HG03175 (cell line): ENCODE measurements at regions not wholly inside any gene's neighbourhood (a gene's known extent, or its start where the extent isn't known, plus 50 kb on each side); places are given as distances from the start of the nearest gene placed in this dataset.

ENCODE experiments used
- ATAC-seq: cut with Tn5 transposase; IDR thresholded peaks from one replicate; pipeline ENCODE4 v1.9.1; 2021; ENCODE audit warnings: mild to moderate bottlenecking, moderate library complexity; ENCODE audit not compliant: unreplicated experiment

GRCh38 chr13:40318366-40318765 is 348.1 kb downstream of the FOXO1 start:
- no peak for ATAC-seq

DNA sequence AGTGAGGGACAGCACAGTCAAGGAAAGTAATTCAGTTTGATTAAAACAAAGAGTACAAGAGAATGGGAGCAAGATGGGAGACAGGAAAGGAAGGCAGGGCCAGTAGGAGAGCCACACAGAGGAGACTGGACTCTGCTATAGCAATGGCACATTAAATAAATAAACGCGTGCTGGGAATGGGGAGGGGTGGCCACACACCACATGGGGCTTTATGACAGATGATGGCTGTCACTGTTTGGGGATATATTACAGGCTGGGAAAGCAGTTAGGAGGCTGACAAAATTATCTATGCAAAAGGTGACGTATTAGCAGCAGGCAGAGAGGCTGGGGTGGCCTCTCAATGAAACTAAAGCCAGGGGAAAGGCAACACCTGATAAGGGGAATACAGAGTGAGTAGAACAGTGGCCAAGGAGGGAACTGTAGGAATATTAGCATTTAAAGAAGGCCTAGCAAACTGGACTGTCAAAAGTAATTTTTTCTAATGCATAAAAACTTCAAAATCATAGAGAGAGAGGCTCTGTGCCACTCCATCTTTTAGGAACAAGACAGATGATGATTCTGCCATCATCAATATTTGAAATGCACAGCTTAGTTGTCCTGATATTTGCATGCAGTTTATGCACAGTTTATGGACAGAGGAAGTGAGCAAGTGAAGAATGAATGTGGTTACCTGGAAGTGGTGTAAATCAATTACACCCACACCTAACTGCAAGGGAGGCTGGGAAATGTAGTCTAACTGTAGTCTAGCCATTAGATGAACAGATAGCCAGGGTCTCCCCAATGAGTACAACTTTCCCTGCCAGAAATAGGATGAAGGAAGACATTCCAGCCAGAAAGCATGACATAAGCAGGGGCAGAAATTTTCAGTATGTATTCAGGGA is 346.5 kb downstream of the FOXO1 start:
- no peak for ATAC-seq

DNA sequence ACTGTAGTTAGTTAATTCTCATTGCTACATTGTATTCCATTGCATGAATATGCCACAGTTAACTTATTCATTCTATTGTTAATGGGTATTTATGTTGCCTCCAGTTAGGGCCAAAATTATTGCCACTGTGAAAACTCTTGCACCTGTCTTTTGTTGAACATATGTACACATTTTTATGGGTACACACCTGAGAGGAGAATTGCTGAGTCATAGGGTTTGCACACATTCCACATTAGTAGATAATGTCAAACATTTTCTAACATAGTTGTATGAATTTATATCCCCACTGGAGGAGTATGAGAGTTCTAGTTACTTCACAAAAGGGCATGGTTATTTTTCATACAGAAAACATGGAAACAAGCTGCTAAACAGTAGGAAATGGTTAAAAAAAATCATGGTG is 338.4 kb downstream of the FOXO1 start:
- no peak for ATAC-seq

DNA sequence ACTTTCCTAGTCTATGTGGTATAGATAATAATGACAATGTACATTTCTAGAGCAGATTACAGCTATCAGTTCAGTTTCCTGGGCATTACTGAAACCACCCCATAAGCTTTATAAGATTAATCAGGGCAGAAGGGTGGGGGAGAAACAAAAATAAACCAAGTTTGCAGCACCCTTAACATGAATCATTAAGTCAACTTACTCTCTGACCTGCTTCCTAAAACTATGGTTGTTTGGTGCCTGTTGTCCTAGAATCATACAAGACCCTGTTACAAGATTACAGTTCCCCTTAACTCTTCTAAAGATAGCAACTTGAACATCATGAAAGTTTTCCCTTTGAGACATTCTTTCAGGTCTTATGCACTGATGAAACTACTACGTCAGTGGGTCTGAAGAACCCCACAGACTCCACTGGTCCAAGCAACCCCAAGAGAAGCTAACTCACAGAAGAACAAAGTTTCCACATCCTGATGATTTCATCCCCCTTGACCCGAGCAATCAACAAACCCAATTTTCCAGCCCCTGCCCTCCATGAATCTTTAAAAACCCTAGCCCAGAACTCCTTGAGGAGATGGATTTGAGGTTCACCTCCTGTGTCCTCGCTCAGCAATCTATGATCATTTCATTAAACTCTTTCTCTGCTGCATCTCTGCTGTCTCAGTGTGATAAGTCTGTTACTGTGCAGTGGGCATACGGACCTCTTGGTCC is 336.5 kb downstream of the FOXO1 start:
- no peak for ATAC-seq

DNA sequence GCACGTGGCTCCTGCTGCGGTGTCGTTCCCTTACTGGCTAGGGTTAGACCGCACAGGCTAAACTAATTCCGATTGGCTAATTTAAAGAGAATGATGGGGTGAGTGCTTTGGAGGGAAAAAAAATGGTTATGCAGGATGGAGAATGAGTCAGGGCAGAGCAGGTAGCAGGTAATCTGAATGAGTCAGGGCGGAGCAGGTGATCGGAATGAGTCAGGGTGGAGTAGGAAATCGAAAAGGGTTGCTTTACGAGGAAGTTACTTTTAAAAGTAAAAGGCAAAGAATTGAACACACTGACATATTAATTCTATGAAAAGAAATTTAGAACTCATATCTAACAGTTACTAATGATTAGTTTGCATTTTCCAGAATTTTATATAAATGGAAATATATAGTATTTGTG is 335.5 kb downstream of the FOXO1 start:
- ATAC-seq: no peak

GRCh38 chr13:40331802-40332201 is 334.6 kb downstream of the FOXO1 start:
- no peak for ATAC-seq

- no peak for ATAC-seq
These were observed 333.2 kb downstream of the FOXO1 start for GRCh38 chr13:40333226-40333625.

- no peak for ATAC-seq
These were observed 332.4 kb downstream of the FOXO1 start for GRCh38 chr13:40334031-40334430.

GRCh38 chr13:40334616-40335015 is 331.8 kb downstream of the FOXO1 start:
- ATAC-seq: no peak

DNA sequence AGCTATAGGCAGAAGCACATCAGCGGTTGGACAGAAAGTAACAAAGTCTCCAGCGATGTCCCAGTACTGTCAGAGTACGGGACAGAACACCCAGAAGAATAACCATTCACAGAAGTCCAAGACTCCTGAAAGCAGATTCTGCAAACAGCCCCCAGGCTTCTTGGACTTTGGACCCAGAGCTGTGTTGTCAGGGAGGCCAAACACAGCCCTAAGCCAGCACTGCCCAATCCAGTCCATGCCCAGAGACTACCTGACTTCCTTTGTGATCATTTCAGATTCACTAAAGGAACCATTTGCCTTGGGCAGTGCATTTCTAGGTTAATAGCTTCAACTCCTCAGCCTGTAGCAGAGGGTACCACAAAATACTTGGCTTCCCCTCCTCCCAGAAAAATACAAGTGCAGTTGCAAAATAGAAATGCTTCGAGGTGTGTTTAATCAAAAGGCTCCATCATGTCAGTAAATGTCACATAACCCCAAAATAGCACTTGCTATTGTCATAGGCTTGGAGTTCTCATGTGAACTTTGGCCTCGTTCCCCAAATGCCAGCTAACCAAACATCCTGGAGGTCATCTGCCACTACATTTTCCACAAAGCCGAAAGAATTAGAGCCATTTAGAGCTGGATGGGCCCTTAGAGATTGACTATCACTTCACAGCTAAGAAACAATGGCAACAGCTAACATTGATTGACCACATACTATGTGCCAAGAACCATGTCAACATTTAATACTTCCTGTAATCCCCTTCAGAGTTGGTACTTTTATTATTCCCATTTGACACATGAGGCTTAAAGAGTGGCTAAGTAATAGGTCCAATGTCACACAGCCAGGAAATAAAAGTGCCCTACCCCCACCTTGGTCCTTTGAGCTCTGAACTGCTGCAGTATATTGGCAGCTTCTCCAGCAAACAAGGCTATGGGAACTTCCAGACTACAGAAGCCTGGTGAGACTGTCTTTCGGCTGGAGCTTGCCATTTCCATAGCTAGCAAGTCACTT is 329.9 kb downstream of the FOXO1 start:
- no peak for ATAC-seq

DNA sequence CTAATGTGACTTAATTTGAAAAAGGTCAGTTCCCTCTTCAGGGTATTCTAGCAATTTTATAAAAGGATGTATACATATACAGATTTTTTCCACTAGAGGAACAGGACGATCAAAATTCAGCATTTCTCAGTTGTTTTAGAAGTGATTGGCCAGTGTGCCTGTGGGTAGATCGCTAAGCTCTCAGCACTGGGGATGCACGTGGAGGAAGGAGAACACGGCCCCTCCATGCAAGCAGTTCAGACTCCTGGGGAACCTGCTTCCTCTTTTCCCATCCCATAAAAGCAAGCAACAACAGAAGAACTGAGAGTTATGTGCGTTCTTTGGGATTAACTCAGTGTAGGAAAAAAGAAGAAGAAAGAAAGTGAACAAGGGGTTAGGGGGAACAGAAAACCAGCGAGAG is 328.8 kb downstream of the FOXO1 start:
- ATAC-seq: no peak

DNA sequence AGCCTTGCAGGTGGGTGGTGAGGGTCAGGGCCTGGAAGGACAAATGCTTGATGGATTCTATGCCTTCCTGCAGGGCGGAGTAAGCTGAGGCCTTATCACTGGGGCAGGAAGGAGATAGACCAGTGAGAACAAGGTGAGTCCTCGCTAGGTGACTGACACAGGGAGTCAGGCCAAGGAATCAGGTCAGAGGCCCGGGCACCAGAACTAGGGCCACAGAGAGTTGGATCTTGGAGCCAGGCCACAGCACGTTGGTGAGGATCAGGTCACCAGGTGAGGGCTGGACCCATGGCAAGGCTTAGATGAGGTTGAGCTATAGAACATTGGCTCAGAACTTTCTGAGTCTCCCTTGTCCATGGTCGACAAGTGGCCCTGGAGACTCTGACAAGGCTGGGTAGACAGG is 328.2 kb downstream of the FOXO1 start:
- no peak for ATAC-seq

GRCh38 chr13:40340368-40341095 is 325.9 kb downstream of the FOXO1 start:
- no peak for ATAC-seq

DNA sequence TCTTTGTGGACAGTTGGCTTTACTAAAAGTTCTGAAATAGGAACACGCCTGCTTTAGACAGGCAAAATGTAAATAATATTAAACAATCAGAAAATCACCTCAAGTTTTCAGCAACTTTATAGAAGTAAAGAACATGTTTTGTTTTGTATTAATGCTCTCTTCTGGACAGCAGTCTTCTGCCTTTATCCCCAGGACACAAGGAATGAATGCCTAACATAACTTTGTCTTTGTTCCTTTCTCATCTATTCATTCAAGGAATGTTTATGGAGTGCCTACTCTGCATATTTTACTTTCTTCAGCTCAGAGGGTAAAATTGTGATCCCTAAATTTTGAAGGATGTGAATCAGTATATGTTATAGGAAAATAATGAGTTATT is 325.4 kb downstream of the FOXO1 start:
- ATAC-seq: no peak

- no peak for ATAC-seq
These were observed 324.9 kb downstream of the FOXO1 start for GRCh38 chr13:40341501-40341900.

DNA sequence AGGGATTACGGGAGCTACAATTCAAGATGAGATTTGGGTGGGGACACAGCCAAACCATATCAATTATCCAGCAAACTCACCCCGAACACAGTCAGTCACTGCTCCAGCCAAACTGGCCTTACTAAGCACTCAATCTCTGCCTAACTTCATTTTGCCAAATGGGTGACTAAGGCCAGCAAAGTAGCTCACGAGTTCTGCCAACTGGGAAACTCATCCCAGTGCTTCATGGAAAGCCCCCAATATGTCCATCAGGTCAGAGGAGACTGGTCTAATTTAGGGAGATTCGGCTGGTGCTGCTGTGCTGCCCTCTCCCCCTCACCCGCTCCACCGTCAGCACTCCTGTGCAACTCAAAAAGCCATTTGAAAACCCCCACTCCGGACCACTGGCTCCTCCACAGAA is 324.0 kb downstream of the FOXO1 start:
- ATAC-seq: no peak

DNA sequence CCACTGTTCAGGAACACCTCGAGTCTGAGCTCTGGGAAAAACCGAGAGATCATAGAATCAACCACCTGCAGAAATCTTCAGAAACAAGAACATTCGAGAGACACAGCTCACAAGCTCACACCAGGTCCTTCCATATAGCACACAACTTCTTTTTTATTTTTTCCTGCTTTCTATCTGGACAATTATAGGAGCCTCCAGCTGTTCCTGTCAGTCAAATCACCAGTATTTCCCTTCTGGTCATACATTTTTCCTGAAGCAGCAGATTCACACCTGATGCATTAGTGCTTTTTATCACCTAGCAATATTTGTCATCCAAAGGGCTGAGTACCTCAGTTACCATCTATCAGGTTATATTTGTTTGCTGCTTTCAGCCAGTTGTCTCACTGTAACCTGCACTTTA is 323.5 kb downstream of the FOXO1 start:
- no peak for ATAC-seq

DNA sequence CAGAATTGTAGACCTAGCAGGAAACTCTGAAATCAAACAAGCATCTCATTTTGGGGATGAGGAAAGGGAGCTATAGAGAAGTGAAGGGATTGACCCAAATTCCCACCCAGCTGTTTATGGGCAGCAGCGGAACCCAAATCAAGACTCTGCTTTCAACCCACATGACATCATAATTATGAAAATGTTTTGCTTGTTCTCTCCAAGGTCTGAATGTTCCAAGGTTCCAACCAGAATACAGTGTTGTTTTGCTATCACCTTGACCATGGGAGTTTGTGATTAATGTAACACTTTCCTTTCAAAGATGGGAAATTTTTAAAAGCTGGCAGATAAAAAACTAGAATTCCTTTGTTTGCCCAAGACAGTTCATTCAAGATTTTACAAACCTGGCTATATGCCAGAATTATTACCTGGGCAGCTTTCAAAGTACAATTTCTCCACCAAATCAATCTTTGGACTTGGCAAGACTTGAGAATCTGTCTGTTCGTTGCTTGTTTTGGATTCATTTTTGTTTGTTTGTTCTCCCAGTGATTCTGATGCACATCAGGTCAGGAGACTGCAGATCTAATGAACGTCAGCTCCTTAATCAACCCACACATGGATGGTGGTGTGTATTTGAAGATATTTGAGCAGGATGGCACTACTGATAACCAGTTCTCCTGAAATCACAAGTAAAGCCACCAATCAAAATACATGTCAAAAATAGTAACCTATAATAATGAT is 322.7 kb downstream of the FOXO1 start:
- no peak for ATAC-seq

DNA sequence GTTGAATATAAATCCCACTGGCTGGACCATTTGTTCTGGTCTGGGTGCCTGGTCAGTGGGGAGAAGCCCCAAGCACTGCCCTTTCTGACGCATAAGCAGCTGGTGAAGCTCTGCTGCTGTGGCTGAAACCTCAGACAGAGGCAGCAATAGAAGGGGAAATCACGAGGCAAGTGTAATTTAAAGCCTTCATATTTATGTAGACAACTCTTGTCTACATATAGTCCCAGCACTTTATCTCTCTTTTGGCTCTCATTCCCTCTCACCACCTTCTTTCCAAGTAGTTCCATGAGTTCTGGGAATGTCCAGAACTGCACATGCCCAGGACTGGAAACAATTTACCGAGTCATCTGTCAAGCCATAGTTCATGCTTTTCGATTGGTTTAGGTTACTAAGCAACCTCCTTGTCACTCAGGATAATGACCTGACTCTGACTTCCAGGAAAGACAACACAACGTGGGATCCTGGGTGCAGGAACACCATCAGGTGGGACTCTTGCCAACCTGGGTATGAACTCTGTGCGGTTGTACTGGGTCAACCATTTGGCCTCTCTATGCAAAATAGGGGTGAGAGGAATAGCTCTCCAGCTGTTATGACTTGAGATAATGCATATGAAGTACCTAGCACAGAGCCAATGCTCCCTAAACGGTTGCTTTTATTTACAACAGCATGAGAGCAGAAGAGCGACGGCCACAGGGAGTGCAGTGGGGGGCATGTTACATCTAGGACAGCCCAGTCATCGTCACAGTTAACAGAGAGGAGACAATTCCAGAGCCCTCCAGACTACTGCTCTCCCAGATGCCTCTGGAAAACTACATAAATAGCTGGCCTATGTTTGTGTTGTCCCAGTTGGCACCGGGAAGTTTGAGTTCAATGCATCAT is 321.9 kb downstream of the FOXO1 start:
- no peak for ATAC-seq
